Right renal pelvis (tissue), 4 donors: ENCODE measurements at regions not wholly inside any gene's neighbourhood (a gene's known extent, or its start where the extent isn't known, plus 50 kb on each side); places are given as distances from the start of the nearest gene placed in this dataset.
"Not testable (repeated sequence)": the region's sequence is repeated elsewhere in the genome, so short reads cannot be mapped to it uniquely, and the experiment has no call there.

Experiments used
- DNase-seq, 4 donors: peaks; one replicate each; pipeline ENCODE4 v3.0.0-alpha.2; 2013; ENCODE audit warnings: low read depth in 4 of 4, low spot score in 3 of 4, missing footprints in 1 of 4

GRCh38 chr6:55958790-55959189 is 83.4 kb upstream of the BMP5 start:
- no peak for DNase-seq

DNA sequence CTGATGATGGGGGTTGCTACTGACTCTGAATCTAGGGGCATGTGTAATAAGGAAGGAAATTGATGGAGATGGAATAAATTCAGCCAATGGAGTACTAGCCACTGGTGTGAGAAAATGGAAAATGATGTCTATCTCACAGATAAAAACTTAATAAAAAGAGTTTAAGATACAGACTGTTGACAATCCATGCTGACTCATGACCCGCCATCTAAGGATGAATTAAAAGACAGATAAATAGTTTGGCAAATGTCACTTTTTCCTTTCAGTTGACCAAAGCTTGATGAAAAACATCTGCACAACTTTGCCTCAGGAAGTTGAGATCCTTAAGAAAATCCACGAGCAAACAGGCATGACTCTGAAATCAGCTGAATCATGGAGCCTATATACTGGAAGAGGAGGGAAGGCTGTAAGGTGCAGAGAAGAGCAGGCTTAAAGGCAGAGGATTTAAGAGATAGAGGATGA is 82.6 kb upstream of the BMP5 start:
- no peak for DNase-seq

DNA sequence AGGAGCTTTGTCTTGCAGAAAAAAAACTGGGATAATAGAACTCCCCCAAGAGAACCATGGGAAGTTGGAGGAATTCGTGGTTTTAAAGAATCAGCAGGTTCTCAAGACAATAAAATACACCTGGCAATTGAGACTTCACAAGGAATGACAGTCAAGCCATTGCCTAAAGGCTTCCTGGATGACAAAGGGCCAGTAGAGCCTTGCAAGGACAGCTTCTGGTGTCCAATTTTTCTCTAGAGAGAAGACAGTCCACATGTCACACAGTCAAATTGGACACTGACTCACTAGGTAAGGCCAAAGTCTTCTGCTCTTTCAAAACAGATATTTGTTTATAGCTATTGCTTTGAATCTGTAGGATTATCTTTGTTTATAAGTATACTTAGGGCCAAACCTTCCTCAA is 80.3 kb upstream of the BMP5 start:
- no peak for DNase-seq

DNA sequence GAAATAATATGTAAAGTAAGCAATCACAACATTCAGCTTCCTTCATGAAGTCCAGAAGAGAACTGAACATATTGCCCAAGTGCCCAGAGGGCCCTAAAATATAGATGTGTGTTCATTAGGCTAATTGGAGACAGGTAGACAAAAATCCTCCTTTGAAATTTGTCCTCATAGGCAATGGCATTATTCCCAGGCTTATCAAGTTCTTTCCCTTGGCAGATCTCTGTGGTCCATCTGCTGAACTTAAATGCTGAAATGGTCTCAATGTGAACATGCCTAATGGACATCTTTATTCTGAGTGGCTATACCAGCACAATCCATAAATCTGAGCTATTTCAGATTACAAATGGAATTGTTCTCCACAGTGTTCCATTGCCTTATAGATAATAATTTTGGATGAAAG is 79.0 kb upstream of the BMP5 start:
- no peak for DNase-seq

GRCh38 chr6:55953335-55953734 is 77.9 kb upstream of the BMP5 start:
- DNase-seq: no peak

DNA sequence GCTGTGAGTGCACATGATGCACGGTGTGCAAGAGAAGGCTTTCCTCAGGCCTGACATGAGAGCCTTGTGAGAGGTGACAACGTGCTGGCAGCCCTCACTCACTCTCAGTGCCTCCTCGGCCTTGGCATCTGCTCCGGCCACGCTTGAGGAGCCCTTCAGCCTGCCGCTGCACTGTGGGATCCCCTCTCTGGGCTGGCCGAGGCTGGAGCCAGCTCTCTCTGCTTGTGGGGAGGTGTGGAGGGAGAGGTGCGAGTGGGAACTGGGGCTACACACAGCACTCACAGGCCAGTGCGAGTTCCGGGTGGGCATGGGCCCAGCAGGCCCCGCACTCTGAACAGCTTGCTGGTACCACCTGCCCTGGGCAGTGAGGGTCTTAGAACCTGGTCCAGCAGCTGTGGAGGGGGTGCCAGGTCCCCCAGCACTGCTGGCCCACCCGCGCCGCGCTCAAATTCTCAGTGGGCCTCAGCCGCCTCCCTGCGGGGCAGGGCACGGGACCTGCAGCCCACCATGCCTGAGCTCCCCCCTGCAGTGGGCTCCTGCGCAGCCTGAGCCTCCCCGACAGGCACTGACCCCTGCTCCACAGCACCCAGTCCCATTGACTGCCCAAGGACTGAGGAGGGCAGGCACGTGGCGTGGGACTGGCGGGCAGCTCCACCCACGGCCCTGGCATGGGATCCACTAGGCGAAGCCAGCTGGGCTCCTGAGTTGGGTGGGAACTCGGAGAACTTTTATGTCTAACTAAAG is 74.9 kb upstream of the BMP5 start:
- no peak for DNase-seq

- DNase-seq: no peak
Observed at GRCh38 chr6:55943329-55943728, 67.9 kb upstream of the BMP5 start.

- no peak for DNase-seq
Observed at GRCh38 chr6:55941702-55942101, 66.3 kb upstream of the BMP5 start.

DNA sequence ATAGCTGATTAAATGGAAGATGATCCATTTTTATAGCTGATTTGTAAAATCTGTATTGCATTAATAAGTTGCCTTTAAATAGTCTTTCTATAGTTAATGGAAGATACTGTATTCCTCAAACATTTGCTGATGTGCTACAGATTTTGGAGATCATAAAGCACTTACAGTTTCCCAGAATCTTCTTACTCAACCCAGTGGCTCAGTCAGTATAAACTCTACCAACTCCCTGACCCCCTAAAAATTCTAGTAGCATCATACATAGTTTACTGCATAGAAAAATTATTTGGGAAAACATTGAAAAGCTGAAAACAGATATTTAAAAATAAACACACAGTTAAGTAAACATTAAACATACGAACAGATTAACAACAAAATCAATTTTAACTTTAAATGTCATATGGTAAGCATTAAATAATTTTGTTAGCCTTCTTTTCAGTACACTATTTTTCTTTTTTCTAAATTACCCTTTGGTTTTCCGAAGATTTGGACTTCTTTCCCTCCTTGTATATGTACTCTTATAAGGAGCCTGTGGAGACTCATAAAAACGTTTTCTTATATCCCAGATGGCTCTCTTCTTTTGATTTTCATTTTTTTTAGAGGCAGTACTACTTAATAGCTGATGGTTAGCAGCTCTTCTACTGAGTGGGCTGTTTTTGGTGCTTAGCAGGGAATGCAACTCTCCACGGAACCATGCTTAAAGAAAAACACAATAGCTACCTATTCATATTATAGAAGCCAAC is 62.7 kb upstream of the BMP5 start:
- DNase-seq: no peak

DNA sequence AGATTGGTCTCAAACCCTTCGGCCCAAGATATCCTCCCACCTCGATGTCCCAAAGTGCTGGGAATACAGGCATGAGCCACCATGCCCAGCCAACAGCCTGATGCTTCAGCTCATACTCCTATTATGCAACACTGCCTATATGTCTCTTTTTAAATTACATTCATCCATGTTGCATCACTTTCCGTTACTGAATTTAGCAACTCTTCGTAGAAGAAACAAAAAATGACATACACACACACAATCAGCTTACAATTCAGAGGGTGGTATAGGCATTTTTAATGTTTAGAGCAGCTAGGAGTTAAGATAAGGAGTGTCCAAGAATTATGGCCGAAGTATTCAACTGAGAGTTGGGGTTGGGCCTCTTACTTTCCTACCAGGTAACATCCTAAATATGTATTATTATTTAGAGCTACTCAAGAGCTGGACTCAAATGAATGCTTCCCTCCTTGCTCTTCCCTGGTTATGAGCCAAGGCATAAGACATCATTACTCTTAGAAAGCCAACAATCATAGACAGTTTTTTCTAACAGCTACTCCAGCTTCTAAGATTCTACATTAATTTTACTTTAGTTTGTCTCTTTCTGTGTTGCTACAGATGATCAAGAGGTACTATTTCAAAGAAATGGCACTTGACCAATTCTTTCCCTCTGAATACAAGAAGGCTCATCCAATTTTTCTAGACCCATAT is 62.0 kb upstream of the BMP5 start:
- no peak for DNase-seq

- no peak for DNase-seq
Observed at GRCh38 chr6:55931101-55931500, 55.7 kb upstream of the BMP5 start.

DNA sequence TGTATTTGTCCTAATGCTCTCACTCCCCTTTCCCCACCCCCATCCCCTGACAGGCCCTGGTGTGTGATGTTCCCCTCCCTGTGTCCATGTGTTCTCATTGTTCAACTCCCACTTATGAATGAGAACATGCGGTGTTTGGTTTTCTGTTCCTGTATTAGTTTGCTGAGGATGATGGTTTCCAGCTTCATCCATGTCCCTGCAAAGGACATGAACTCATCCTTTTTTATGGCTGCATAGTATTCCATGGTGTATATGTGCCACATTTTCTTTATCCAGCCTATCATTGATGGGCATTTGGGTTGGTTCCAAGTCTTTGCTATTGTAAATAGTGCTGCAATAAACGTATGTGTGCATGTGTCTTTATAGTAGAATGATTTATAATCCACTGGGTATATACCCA is 52.3 kb upstream of the BMP5 start:
- not testable (repeated sequence) for DNase-seq

GRCh38 chr6:55925292-55925691 is 49.9 kb upstream of the BMP5 start:
- no peak for DNase-seq
